Testis (tissue), 2 donors: ENCODE measurements at regions not wholly inside any gene's neighbourhood (a gene's known extent, or its start where the extent isn't known, plus 50 kb on each side); places are given as distances from the start of the nearest gene placed in this dataset.
"Not testable (repeated sequence)": the region's sequence is repeated elsewhere in the genome, so short reads cannot be mapped to it uniquely, and the experiment has no call there.

Experiments
- DNase-seq: peaks from one replicate; pipeline ENCODE4 v3.0.0-alpha.2; 2019
- H3K27ac ChIP-seq, 2 donors: fragments of 200-600 bp; sonication (generic); one replicate each; pipeline ENCODE4 v1.5.1; 2019
- H3K27me3 ChIP-seq: fragments of 200-600 bp; sonication (generic); one replicate; pipeline ENCODE4 v1.5.1; 2019
- H3K36me3 ChIP-seq: fragments of 200-600 bp; sonication (generic); one replicate; pipeline ENCODE4 v1.5.1; 2017; ENCODE audit warnings: low read depth; ENCODE audit errors: missing control alignments
- H3K4me1 ChIP-seq: fragments of 200-600 bp; sonication (generic); one replicate; pipeline ENCODE4 v1.5.1; 2019
- H3K4me3 ChIP-seq, 2 donors: fragments of 200-600 bp; sonication (generic); one replicate each; pipeline ENCODE4 v1.5.1; 2017 to 2019
- H3K9me3 ChIP-seq: fragments of 200-600 bp; sonication (generic); one replicate; pipeline ENCODE4 v1.5.1; 2017
- POLR2A ChIP-seq: fragments of 450-650 bp; IDR thresholded peaks from one replicate; pipeline ENCODE4 v1.6.1; 2017; ENCODE audit warnings: antibody characterized with exemption, mild to moderate bottlenecking, moderate library complexity
- WGBS, 2 donors: methylation state at CpG; one replicate each; pipeline ENCODE4 v1.1.5; 2018; 5-methylcytosine and 5-hydroxymethylcytosine counted together
- intact Hi-C: fragments of 100-400 bp; cut with DNase I; formaldehyde crosslinking; loops from one replicate; pipeline ENCODE4 v1.15.1; 2023; ENCODE audit warnings: low total_unique reads
- TF ChIP-seq, protein P1 (sequence below), 3 experiments: fragments of 450-650 bp in 2 of 3; fragments of 200-600 bp in 1 of 3; sonication (generic) in 1 of 3; IDR thresholded peaks; one replicate each; pipeline ENCODE4 v1.5.1; 2016 to 2019; ENCODE audit warnings: antibody characterized with exemption in 3 of 3, mild to moderate bottlenecking in 2 of 3, moderate library complexity in 1 of 3

DNA sequence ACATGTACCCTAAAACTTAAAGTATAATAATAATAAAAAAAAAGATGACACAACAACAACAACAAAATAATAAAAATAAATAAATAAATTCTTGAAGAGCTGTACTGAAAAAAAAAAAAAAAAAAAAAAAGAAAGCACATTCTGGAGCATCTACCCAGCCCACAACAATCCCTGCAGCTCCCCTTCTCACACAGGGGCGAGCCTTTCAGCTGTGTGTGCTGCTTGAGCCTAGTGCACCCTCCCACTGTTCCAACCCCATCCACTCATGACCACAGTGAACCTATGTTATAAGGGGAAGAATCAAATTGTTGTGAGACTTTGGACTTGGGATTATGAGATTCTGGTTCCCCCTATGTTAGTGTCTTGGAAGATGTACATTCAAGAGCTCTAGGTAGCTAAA, 161.5 kb upstream of the JADE1 start:
- no peaks in the 10 kb centered on the region for H3K27me3 ChIP-seq
- no peaks in the 10 kb centered on the region for H3K36me3 ChIP-seq
- WGBS, 2 donors = 84 to 100% methylated on average over 1 of the region's 1 CpG
- no peak for DNase-seq
- TF ChIP-seq, protein P1, sequence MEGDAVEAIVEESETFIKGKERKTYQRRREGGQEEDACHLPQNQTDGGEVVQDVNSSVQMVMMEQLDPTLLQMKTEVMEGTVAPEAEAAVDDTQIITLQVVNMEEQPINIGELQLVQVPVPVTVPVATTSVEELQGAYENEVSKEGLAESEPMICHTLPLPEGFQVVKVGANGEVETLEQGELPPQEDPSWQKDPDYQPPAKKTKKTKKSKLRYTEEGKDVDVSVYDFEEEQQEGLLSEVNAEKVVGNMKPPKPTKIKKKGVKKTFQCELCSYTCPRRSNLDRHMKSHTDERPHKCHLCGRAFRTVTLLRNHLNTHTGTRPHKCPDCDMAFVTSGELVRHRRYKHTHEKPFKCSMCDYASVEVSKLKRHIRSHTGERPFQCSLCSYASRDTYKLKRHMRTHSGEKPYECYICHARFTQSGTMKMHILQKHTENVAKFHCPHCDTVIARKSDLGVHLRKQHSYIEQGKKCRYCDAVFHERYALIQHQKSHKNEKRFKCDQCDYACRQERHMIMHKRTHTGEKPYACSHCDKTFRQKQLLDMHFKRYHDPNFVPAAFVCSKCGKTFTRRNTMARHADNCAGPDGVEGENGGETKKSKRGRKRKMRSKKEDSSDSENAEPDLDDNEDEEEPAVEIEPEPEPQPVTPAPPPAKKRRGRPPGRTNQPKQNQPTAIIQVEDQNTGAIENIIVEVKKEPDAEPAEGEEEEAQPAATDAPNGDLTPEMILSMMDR (IDR thresholded peaks at IDR 0.05) = no peak
- TF ChIP-seq POLR2A = no peak
- intact Hi-C loops = no loop called here
- H3K4me1 ChIP-seq = no peaks in the 10 kb centered on the region
- no peak overlapping the region for H3K4me3 ChIP-seq
- H3K9me3 ChIP-seq = no peaks in the 10 kb centered on the region
- H3K27ac ChIP-seq = no peak overlapping the region

DNA sequence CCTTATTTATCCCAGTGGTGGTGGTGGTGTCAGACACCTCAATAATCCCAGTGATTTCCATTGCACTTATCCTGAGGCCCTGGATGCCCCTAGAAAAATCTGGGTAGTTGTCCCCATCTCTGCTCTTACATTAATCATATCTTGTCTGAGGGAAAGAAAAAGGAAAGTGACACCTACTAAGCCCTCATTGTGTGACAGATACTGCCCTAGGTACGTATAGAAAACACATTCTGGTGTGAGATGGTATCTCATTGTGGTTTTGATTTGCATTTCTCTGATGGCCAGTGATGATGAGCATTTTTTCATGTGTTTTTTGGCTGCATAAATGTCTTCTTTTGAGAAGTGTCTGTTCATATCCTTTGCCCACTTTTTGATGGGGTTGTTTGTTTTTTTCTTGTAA, 162.6 kb upstream of the JADE1 start:
- H3K27me3 ChIP-seq, H3K4me1 ChIP-seq, H3K4me3 ChIP-seq, DNase-seq, H3K27ac ChIP-seq, H3K36me3 ChIP-seq, intact Hi-C loops, H3K9me3 ChIP-seq: not testable (repeated sequence)
- WGBS, 2 donors = 83 to 100% methylated on average over 1 of the region's 1 CpG

DNA sequence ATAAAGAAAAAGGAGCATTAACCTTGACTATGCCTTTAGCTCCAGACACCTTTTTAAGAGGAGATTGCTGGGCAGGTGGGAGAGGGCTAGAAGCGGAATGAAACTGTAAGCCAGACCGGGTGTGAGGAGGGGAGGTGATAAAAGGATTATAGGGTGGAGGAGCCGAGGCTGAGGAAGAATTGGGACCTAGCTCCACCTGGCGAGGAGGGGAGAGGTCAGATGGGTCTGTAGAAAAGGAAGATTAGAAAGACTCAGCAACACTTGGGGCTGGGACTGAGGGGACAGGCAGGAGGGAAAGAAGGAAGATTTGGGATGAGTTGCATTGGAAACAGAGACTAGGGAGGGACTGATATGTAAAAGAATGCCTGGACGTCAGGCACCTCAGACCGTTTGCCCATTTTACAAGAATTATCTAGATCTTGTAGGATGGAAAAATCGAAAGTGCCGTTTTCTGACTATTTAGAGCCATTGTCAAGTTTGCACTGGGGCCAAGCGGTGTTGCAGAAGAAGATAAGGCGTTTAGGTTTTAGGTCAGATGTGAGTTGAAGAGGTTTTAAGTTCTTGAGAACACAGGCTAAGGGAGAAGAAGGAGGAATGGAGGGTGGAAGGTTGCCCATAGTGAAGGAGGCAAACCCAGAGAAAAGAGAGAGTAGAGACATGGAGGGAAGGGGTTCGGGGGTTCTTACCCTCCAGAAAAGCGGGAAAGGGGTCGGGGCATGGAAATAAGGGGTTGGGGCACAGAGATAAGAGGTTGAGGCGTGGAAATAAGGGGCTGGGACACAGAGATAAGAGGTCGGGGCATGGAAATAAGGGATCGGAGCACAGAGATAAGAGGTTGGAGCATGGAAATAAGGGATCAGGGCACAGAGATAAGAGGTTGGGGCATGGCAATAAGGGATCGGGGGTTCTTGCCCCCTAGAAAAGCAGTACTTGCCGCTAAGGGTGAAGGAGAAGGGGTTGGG, 164.5 kb upstream of the JADE1 start:
- H3K36me3 ChIP-seq, DNase-seq, H3K4me3 ChIP-seq, H3K27ac ChIP-seq, H3K4me1 ChIP-seq, H3K27me3 ChIP-seq, H3K9me3 ChIP-seq, intact Hi-C loops: not testable (repeated sequence)
- 83 to 92% methylated on average over 18 of the region's 18 CpGs for WGBS, 2 donors

DNA sequence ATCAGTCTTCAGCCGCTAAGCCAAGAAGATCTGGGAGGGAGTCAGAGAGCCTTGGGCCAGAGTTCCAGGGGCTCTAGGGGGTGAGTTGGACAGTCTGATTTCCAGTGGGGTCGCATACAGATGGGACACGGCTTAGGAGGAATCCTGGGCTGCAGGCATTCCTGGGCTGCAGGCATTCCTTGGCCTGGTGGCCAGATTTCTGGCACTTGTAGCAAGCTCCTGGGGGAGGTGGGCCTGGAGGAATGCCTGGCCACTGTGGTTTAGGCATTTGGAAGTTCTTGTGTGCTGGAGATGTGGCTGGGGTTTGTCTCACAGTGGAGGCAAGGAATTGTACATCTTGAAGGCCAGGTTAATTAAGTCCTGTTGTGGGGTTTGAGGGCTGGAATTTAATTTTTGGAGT, 165.4 kb upstream of the JADE1 start:
- H3K4me1 ChIP-seq, H3K27ac ChIP-seq, H3K4me3 ChIP-seq, intact Hi-C loops, DNase-seq, H3K27me3 ChIP-seq, H3K9me3 ChIP-seq, H3K36me3 ChIP-seq: not testable (repeated sequence)
- WGBS, 2 donors = 98 to 100% methylated on average over 3 of the region's 3 CpGs

DNA sequence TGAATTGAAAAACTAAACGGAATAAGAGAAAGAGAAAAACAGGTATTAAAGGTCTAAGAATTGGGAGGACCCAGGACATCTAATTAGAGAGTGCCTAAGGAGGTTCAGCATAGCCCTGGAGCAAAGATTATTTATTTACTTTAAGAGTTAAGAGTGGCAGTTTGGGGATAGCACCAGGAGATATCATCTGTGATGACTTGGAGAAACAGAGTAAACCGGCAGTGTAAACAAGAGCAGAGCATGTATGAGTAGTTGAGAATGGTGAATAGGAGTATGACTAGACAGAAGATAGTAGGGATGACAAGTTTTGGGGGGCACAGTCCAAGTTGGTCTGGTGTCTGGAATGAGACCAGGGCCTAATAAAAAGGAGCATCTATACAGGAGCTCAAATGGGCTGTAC, 167.9 kb upstream of the JADE1 start:
- H3K4me1 ChIP-seq, H3K4me3 ChIP-seq, H3K27ac ChIP-seq, H3K9me3 ChIP-seq, intact Hi-C loops, H3K36me3 ChIP-seq, DNase-seq, H3K27me3 ChIP-seq: not testable (repeated sequence)
- 93% methylated on average over 2 of the region's 2 CpGs for WGBS, 2 donors

DNA sequence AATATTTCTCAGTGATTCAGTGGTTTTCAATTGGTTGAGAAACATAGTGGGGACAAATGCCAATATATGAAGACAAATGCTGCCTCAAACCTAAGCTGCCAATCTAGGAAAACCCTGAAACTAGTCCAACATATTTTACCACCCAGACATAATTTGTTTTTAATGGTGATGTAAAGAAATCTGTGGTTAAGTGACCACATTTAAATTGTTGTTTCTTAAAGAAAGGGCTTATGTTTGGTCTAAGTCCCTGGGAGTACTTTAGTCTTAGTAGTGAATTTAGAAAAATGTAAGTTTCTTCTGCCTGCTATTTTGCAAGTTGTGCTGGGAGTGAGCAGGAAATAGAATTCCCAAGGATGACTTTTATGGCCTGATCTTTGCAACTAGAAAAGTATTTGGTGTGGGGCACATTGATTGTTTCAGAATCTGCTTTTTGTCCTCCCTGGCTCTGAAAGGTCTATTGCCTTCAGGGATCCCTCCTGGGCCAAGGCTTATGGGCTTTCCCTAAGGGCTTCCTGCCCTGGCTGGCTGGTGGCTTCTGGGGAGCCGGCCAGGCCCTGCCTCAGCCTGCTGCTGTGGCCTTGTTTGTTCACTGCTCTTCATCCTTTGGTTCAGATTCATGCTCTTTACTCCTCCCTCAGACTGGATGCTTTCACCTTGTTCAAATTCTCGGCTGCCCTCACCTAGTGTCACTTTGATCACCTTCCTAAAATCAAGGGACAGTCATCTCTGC, 169.8 kb upstream of the JADE1 start:
- Histone ChIP-seq H3K4me3 (no peak overlapping the region), H3K36me3 (no peaks in the 10 kb centered on the region), H3K4me1 (peaks cover 11% of the 10 kb centered on the region), H3K9me3 (no peaks in the 10 kb centered on the region), H3K27me3 (no peaks in the 10 kb centered on the region), H3K27ac (peak overlapping the region in 1 of 2 donors; percentile 3)
- TF ChIP-seq, protein P1 (IDR thresholded peaks at IDR 0.05) = no peak
- TF ChIP-seq POLR2A = no peak
- DNase-seq = no peak
- intact Hi-C loops = no loop called here
- 73 to 78% methylated on average over 2 of the region's 2 CpGs for WGBS, 2 donors
